ENCODE measurements at regions not wholly inside any gene's neighbourhood (a gene's known extent, or its start where the extent isn't known, plus 50 kb on each side); places are given as distances from the start of the nearest gene placed in this dataset.
A peak's percentile ranks its signal among the peaks of the same experiment; 100 is the strongest.

GRCh38 chr4:122038896-122039295 is 87.0 kb upstream of the TRPC3 start:
- TF ChIP-seq, protein P1, sequence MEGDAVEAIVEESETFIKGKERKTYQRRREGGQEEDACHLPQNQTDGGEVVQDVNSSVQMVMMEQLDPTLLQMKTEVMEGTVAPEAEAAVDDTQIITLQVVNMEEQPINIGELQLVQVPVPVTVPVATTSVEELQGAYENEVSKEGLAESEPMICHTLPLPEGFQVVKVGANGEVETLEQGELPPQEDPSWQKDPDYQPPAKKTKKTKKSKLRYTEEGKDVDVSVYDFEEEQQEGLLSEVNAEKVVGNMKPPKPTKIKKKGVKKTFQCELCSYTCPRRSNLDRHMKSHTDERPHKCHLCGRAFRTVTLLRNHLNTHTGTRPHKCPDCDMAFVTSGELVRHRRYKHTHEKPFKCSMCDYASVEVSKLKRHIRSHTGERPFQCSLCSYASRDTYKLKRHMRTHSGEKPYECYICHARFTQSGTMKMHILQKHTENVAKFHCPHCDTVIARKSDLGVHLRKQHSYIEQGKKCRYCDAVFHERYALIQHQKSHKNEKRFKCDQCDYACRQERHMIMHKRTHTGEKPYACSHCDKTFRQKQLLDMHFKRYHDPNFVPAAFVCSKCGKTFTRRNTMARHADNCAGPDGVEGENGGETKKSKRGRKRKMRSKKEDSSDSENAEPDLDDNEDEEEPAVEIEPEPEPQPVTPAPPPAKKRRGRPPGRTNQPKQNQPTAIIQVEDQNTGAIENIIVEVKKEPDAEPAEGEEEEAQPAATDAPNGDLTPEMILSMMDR (IDR thresholded peaks at IDR 0.05): no peak
- DNase-seq (ENCODE audit: low spot score) (no peak), ATAC-seq (ENCODE audit: low FRiP score) (no peak)

DNA sequence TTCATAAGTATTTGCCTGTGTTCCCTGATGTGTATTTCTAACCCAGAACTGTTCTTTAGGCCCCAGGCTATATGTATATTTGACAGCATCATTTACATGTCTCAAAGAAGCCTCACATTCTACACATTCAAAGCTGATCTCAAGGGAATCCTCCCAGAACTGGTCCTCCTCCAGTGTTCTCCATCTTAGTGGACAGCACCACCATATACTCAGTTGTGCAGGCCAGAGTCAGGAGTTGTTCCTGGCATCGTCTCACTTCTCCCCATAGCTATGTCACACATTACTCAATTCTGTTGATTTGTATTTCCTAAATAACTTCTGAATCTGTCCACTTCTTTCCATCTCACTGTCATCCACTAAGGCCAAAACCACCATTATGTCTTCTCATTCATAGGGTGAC is 82.8 kb upstream of the TRPC3 start:
- TF ChIP-seq, protein P1 (IDR thresholded peaks at IDR 0.05): no peak
- DNase-seq (ENCODE audit: low spot score) (no peak), ATAC-seq (ENCODE audit: low FRiP score) (no peak)

DNA sequence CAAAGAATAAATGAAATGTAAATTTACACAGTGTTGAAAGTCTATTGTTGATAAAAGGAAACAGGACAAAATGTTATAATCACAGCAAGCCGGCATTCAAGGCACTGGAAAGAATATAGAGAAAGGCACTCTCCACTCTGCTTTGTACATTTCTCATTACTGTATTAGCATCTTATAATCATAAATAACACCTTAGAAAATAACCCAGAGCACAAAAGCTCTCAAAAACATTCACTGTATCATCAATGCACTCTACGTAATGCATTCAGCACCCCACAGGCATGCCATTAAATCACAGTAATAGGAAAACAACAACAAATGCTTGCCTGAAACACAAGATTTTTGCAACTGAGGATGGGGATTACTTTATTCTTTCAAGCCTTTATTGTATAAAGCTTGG is 75.3 kb upstream of the TRPC3 start:
- TF ChIP-seq, protein P1 (IDR thresholded peaks at IDR 0.05): no peak
- ATAC-seq (ENCODE audit: low FRiP score) (no peak), DNase-seq (ENCODE audit: low spot score) (no peak)

- TF ChIP-seq, protein P1 (IDR thresholded peaks at IDR 0.05): no peak
- ATAC-seq (ENCODE audit: low FRiP score): no peak
- DNase-seq (ENCODE audit: low spot score): no peak
These were observed 65.4 kb upstream of the TRPC3 start for GRCh38 chr4:122017296-122017695.

GRCh38 chr4:122015203-122015602 is 63.3 kb upstream of the TRPC3 start:
- no peak for DNase-seq (ENCODE audit: low spot score)
- no peak for ATAC-seq (ENCODE audit: low FRiP score)
- TF ChIP-seq, protein P1 (IDR thresholded peaks at IDR 0.05): no peak

DNA sequence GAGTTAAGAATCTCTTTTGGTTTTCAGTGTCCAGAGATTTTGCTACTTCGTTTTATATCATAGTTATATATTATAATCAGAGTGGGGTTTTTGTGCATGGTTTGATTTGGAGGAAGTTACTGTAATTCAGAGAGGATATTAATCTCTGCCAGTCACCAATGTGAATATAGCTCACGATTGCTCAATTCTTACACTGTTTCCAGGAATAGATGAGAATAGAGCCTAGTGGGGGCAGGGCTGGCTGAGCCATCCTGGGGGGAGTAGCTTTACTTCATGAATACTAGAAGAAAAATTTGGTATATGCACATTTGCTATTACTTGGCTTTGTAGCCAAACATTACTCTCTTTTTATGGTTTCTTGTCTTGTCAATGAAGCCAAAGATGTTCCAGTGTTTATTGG is 60.9 kb upstream of the TRPC3 start:
- DNase-seq (ENCODE audit: low spot score): no peak
- TF ChIP-seq, protein P1 (IDR thresholded peaks at IDR 0.05): no peak
- ATAC-seq (ENCODE audit: low FRiP score): peak; percentile 86

DNA sequence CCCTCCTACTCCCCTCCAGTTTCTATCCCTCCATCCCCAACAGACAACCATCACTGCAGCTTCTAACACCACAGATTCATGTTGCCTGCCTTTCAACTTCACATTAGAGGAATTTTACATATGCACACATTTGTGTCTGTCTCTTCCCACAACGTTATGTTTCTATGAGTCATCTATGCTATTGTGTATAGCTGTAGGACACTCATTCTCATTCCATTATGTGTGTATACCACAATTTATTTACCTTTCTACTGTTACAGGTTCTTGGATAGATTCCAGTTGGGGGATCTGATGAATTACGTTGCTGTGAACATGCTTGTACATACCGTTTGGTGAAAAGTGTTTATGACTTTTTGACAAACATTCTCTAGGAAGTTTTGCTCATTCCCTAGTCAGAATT is 58.8 kb upstream of the TRPC3 start:
- ATAC-seq (ENCODE audit: low FRiP score) (no peak), DNase-seq (ENCODE audit: low spot score) (no peak)
- TF ChIP-seq, protein P1 (IDR thresholded peaks at IDR 0.05): no peak
